ENCODE measurements at regions not wholly inside any gene's neighbourhood (a gene's known extent, or its start where the extent isn't known, plus 50 kb on each side); places are given as distances from the start of the nearest gene placed in this dataset.

GRCh38 chr6:169145991-169146501 is 107.6 kb downstream of the THBS2 start:
- TF ChIP-seq TAF1 (IDR thresholded peaks at IDR 0.05; ENCODE audit: borderline replicate concordance, low read depth, low read length), result no peak
- no peak for TF ChIP-seq POLR2AphosphoS5 (IDR thresholded peaks at IDR 0.05; ENCODE audit: low read depth, low read length)

Measured in GM12892 (cell line).